Stomach smooth muscle (tissue), 2 donors: ENCODE measurements at regions not wholly inside any gene's neighbourhood (a gene's known extent, or its start where the extent isn't known, plus 50 kb on each side); places are given as distances from the start of the nearest gene placed in this dataset.

Experiments
- H3K27ac ChIP-seq: one replicate; pipeline ENCODE4 v1.7.0; 2013; ENCODE audit warnings: mild to moderate bottlenecking, low read length, inconsistent platforms
- H3K27me3 ChIP-seq, 2 donors: one replicate each; pipeline ENCODE4 v1.7.0; 2013; ENCODE audit warnings: low read length in 2 of 2; ENCODE audit not compliant: insufficient read depth in 2 of 2, control insufficient read depth in 1 of 2
- H3K36me3 ChIP-seq, 2 donors: one replicate each; pipeline ENCODE4 v1.7.0; 2013; ENCODE audit warnings: low read length in 2 of 2; ENCODE audit not compliant: control insufficient read depth in 2 of 2, insufficient read depth in 2 of 2
- H3K4me1 ChIP-seq: one replicate; pipeline ENCODE4 v1.7.0; 2013; ENCODE audit warnings: low read length; ENCODE audit not compliant: control insufficient read depth, insufficient read depth
- H3K4me3 ChIP-seq, 2 donors: one replicate each; pipeline ENCODE4 v1.7.0; 2013; ENCODE audit warnings: low read length in 2 of 2
- H3K9ac ChIP-seq, 2 donors: one replicate each; pipeline ENCODE4 v1.7.0; 2013; ENCODE audit warnings: low read length in 2 of 2, mild to moderate bottlenecking in 1 of 2
- H3K9me3 ChIP-seq, 2 donors: one replicate each; pipeline ENCODE4 v1.7.0; 2013; ENCODE audit warnings: low read length in 2 of 2; ENCODE audit not compliant: control insufficient read depth in 2 of 2
- donor health status: healthy.
- donor health status: Pancreatic carcinoma.

DNA sequence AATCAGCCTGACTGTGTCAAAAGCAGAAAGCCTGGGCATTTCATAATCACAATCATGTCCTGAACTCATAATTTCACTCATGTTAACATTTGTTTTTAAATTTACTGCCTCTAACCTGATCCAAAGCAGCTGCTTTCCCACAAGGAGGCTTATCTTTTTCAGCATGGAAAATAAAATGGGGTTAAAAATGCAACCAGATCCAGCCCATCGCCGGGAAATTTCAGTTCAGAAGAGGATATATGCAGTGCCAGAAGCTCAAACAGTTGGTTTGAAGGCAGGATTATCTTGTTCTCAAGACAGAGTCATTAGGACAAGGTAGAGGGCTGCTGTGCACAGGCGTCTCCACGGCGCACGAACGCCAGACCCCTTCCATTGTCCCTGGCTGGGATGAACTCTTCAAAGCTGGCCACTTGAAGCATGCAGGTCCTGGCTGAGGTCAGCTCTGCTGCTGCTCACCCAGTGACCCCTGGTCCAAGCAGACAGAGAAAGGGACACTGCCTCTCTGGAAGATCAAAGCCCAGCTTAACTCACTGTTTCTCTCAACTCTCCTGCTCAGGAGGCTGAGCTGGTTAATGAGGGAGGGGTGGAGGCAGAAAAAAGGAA lies 191.1 kb upstream of the HEY2 start:
- no peak overlapping the region for H3K4me3 ChIP-seq
- H3K9ac ChIP-seq = no peak overlapping the region
- no peaks in the 10 kb centered on the region for H3K27me3 ChIP-seq
- no peaks in the 10 kb centered on the region for H3K9me3 ChIP-seq
- H3K36me3 ChIP-seq = no peaks in the 10 kb centered on the region
- no peaks in the 10 kb centered on the region for H3K4me1 ChIP-seq
- H3K27ac ChIP-seq = no peak overlapping the region

- H3K27me3 ChIP-seq = no peaks in the 10 kb centered on the region
- H3K4me3 ChIP-seq = no peak overlapping the region
- H3K36me3 ChIP-seq = no peaks in the 10 kb centered on the region
- no peak overlapping the region for H3K27ac ChIP-seq
- H3K9me3 ChIP-seq = no peaks in the 10 kb centered on the region
- H3K9ac ChIP-seq = no peak overlapping the region
- H3K4me1 ChIP-seq = no peaks in the 10 kb centered on the region
Observed at GRCh38 chr6:125558907-125559306, 190.5 kb upstream of the HEY2 start.

- no peaks in the 10 kb centered on the region for H3K4me1 ChIP-seq
- no peaks in the 10 kb centered on the region for H3K36me3 ChIP-seq
- H3K9me3 ChIP-seq = no peaks in the 10 kb centered on the region
- H3K27ac ChIP-seq = no peak overlapping the region
- H3K9ac ChIP-seq = no peak overlapping the region
- no peak overlapping the region for H3K4me3 ChIP-seq
- H3K27me3 ChIP-seq = no peaks in the 10 kb centered on the region
Observed at GRCh38 chr6:125562156-125562555, 187.3 kb upstream of the HEY2 start.

DNA sequence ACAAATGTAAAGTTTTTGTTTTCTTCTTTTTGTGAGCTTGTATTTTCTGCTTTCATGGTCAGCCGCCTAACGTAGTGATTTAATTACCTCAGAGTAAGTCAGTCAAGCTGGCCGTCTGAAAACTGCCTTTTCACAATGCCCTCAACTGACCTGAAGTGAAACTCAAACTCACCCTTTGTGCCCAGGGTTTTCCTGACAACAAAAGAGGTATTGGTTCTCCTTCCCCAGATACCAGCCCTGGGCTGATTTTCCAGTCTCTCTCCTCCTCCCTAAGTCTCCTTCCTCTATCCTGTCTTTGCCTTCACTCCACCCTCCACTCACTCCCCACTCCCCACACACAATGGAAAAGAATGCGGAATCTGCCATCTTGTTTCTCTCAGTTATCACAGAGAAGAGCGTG lies 184.5 kb upstream of the HEY2 start:
- H3K27ac ChIP-seq = no peak overlapping the region
- H3K9ac ChIP-seq = no peak overlapping the region
- H3K36me3 ChIP-seq = no peaks in the 10 kb centered on the region

GRCh38 chr6:125567407-125567806 lies 182.0 kb upstream of the HEY2 start:
- Histone ChIP-seq H3K36me3 (no peaks in the 10 kb centered on the region), H3K27ac (no peak overlapping the region), H3K4me1 (no peaks in the 10 kb centered on the region), H3K27me3 (no peaks in the 10 kb centered on the region), H3K9me3 (no peaks in the 10 kb centered on the region), H3K9ac (no peak overlapping the region), H3K4me3 (no peak overlapping the region)

More for the DNA sequence above, 184.5 kb upstream of the HEY2 start:
- no peaks in the 10 kb centered on the region for H3K27me3 ChIP-seq
- no peak overlapping the region for H3K4me3 ChIP-seq
- no peaks in the 10 kb centered on the region for H3K4me1 ChIP-seq
- no peaks in the 10 kb centered on the region for H3K9me3 ChIP-seq

DNA sequence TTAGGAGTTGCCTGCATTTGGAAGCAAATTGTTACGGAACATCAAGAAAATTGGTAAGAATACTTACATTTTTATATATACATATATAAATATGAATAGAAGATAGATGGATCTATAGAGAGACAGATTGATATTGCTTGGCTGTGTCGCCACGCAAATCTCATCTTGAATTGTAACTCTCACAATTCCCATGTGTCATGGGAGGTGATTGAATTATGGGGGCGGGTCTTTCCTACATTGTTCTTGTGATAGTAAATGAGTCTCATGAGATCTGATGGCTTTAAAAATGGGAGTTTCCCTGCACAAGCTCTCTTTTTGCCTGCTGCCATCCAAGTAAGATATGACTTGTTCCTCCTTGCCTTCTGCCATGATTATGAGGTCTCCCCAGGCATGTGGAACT lies 180.8 kb upstream of the HEY2 start:
- Histone ChIP-seq H3K9me3 (no peaks in the 10 kb centered on the region), H3K27ac (no peak overlapping the region), H3K4me3 (no peak overlapping the region), H3K36me3 (no peaks in the 10 kb centered on the region), H3K4me1 (no peaks in the 10 kb centered on the region), H3K9ac (no peak overlapping the region), H3K27me3 (no peaks in the 10 kb centered on the region)

GRCh38 chr6:125570526-125570925 lies 178.9 kb upstream of the HEY2 start:
- Histone ChIP-seq H3K9me3 (no peaks in the 10 kb centered on the region), H3K36me3 (no peaks in the 10 kb centered on the region), H3K4me3 (no peak overlapping the region), H3K27me3 (no peaks in the 10 kb centered on the region), H3K4me1 (no peaks in the 10 kb centered on the region), H3K27ac (no peak overlapping the region), H3K9ac (no peak overlapping the region)

- no peaks in the 10 kb centered on the region for H3K36me3 ChIP-seq
- H3K9ac ChIP-seq = no peak overlapping the region
- H3K27me3 ChIP-seq = no peaks in the 10 kb centered on the region
- no peak overlapping the region for H3K27ac ChIP-seq
- H3K9me3 ChIP-seq = no peaks in the 10 kb centered on the region
- no peaks in the 10 kb centered on the region for H3K4me1 ChIP-seq
- H3K4me3 ChIP-seq = no peak overlapping the region
Observed at GRCh38 chr6:125571207-125571755, 178.2 kb upstream of the HEY2 start.

DNA sequence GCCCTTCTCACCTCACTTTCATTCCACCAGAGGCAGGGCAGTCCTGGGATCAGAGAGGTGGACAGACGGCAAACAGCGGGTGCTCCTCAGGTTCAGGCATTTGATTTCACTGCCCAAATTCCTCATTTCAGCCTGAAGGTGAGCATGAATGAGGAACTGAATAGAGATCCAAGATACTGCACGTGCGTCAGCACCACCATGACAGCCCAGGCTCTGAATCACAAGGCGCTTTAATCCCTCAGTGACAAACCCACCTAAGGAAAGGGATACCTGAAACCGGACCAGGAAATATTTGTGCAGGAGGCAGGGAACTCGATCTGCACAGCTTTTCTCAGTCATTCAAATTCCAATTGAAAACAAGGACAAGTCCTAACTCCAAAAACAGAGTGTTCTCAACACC lies 174.8 kb upstream of the HEY2 start:
- Histone ChIP-seq H3K9me3 (no peaks in the 10 kb centered on the region), H3K4me3 (no peak overlapping the region), H3K27ac (no peak overlapping the region), H3K4me1 (no peaks in the 10 kb centered on the region), H3K27me3 (no peaks in the 10 kb centered on the region), H3K36me3 (no peaks in the 10 kb centered on the region), H3K9ac (no peak overlapping the region)

- Histone ChIP-seq H3K4me3 (no peak overlapping the region), H3K27ac (no peak overlapping the region), H3K9ac (no peak overlapping the region), H3K4me1 (no peaks in the 10 kb centered on the region), H3K36me3 (no peaks in the 10 kb centered on the region), H3K9me3 (no peaks in the 10 kb centered on the region), H3K27me3 (no peaks in the 10 kb centered on the region)
Observed at GRCh38 chr6:125577124-125577662, 172.2 kb upstream of the HEY2 start.

GRCh38 chr6:125584468-125584939 lies 164.9 kb upstream of the HEY2 start:
- H3K27ac ChIP-seq = no peak overlapping the region
- H3K9ac ChIP-seq = no peak overlapping the region
- H3K4me3 ChIP-seq = no peak overlapping the region

More at GRCh38 chr6:125584468-125584939, 164.9 kb upstream of the HEY2 start:
- Histone ChIP-seq H3K9me3 (no peaks in the 10 kb centered on the region), H3K27me3 (peaks cover 0 to 2% of the 10 kb centered on the region in 2 donors), H3K4me1 (no peaks in the 10 kb centered on the region), H3K36me3 (no peaks in the 10 kb centered on the region)
